NOMO-1 (cell line): ENCODE measurements at regions not wholly inside any gene's neighbourhood (a gene's known extent, or its start where the extent isn't known, plus 50 kb on each side); places are given as distances from the start of the nearest gene placed in this dataset.
A peak's percentile ranks its signal among the peaks of the same experiment; 100 is the strongest.

Experiments
- DNase-seq, 2 experiments: peaks; one replicate each; lab custom pipeline; 2025; ENCODE audit not compliant: unreplicated experiment in 2 of 2; lab: John Stamatoyannopoulos, UW

DNA sequence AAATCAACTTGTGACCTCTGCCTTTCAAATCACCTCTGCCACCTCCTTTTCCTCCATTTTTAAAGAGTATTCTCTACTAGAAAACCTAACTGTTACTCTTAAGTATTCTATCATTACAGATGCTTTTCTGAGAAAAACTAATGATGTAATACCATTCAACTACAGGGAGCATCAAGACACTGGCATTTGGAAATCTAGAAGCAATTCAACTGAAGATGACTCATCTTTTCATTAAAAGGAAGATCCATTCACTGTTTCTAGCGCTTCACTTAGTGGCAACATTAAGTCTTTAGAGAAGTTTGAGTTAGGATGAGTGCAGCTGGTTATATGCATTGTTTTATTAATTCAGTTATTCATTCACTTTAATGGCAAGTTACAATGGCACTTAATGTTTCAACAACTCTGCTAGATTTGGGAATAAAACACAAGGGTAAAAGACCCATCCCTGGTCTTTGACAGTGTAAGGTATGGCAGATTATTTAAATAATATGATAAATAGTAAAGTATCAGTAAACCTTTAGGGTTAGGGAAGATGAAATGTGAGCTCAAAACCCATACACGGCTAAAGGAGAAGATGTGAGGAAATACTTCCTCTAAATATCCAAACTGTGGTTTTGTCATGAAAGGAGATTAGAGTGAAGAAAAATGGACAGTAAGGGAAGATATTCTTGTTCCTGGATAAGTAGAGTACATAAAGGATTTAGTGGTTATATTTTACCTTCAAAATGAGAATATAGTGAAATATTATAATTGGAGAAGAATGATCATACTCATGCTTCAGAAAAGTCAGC lies 61.7 kb downstream of the KCNJ2 start:
- peak in 1 of 2 experiments; percentile 66 for DNase-seq

DNA sequence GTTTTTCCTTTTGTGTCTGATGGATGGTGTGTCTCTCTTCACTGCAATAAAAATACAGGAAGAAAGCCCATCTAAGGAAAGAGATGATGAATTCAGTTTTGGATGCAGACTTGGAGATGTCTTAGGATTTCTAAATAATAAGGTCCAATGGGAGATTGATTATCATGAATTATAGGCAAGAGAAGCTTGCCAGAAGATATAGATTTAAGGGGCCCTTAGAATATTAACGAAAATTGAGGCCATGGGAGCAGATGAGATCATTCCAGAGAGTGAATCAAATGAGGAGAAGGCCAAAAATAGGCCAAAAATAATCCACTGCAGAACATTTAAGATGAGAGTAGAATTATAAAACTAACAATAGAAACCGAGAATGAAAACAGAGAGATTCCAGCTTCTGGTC lies 63.1 kb downstream of the KCNJ2 start:
- no peak for DNase-seq

DNA sequence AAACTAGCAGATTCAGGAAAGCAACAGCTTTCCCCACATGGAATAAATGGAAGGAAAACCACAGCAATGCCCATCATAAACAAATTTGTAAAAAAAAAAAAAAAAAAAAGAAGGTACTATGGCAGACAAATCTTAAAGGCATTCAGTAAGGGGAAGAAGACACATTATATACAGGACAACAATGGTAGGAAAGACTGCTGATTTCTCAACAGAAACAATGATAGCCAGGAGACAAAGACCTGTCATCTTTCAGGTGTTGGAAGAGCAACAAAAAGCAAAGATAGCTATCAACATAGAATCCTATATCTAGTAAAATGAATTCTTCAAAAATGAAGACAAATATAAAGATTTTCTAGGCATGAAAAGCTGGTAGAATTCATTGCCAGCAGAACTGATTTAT lies 65.9 kb downstream of the KCNJ2 start:
- DNase-seq: no peak

DNA sequence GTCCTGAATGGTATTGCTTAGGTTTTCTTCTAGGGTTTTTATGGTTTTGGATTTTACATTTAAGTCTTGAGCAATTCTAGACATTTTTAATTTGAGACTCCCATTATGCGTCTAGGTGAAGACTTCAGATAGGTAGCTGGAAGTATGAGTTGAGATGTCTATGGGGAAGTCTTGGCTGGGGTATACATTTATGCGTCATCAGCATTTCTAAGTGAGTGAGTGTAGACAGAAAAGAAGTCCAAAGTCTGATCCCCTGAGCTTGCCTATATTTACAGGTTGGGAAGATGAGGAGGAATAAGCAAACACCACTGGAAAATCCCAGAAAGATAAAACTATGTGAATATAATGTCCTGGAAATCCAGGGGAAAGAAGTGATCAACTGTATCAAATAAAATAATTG lies 68.9 kb downstream of the KCNJ2 start:
- no peak for DNase-seq

DNA sequence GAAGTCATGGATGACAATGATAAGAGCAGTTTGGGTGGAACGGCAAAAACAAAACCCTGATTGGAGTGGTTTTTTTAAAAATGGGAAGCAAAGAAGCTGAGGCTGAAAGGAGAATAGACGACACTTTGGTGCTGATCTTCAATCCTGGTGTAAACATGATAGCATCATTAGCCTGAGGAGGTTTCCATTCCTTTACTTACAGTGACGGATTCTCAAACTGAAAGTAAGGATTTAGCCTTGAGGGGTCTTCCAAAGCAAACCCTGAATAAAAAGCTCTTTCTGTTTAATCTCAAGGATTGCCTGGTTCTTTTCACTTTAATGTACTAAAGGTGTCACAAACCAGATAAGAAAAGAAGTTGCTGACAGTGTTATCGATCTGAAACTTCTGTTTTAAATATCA lies 69.3 kb downstream of the KCNJ2 start:
- no peak for DNase-seq

DNA sequence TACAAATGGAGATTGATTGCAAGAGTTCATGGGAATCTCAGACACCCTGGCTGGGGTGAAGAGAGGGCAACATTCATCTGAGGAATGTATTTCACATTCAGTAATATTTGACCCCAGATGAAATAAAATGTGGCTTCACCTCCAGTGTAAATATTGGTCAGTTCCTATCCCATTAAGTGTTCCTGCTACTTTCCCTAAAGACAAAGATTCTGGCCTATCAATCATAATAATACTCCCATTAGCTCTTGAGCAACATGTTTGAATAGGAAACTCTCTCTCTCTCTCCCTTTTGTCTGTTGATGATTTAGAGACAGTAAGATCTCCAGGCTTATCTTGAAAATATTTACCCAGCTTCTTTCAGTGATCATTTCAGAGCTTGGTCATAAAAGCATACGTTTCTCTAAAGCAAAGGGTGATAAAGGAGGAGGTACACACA lies 70.1 kb downstream of the KCNJ2 start:
- no peak for DNase-seq

DNA sequence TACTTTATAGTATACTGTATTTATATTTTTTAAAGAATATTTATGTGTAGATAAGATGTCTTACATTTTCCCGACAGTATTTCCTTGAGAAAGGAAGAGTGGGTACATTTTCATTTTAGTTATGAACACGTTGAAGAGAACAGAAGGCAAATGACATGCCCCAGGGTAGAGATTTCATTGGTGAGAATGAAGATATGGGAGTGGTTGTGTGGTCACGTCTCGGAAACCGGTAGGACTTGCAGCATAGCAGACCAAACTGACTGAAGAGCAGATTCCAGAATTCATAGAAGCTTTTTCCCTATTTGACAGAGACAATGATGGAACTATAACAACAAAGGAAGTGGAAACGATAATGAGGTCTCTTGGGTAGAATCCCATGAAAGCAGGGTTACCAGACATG lies 71.7 kb downstream of the KCNJ2 start:
- no peak for DNase-seq

DNA sequence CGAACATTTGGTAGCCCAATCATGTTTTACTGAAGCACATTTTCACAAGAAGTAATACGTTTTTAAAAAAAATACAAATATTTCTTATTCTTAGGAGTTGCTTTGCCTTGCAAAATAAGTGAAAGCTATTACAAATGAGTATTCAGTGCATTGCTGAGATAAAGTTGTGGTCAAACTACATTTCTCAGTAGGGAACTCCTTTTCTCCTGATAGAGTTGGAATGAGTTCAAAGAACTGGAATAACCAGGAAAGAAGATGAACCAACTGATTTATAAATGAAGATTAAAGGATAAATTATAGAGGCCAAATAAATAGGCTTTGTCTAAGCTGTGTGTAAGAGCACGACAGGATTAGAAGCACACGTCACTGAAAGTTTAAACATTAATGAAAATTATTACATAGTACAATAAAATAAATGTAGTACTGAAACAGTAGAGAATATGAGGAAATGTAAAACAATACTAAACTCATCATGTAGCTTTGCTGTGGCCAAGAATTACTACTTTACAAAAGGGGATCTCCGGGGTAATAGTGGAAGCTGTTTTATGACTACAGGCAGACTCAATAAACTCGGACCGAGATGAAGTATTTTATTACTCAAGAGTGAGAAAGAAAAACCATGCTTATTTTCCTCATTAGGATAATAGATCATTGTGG lies 73.6 kb downstream of the KCNJ2 start:
- DNase-seq: no peak

DNA sequence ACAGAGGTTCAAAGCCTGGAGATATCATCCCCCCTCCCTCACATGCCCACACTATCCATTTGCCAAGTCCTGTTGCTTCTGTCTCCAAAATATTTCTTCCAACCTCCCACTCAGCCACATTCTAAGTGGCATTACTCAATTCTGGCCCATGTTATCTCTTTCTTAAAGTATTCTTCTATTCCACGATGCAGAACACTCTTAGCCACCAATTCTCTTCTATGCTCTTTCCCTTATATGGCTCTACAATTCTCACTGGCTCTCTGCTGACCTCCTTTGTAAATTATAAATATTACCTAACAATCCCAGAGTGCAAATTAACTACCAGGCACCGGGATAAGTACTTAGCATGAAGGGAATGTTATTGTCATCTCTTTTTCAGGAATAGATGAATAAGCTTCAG lies 82.4 kb downstream of the KCNJ2 start:
- DNase-seq: no peak

DNA sequence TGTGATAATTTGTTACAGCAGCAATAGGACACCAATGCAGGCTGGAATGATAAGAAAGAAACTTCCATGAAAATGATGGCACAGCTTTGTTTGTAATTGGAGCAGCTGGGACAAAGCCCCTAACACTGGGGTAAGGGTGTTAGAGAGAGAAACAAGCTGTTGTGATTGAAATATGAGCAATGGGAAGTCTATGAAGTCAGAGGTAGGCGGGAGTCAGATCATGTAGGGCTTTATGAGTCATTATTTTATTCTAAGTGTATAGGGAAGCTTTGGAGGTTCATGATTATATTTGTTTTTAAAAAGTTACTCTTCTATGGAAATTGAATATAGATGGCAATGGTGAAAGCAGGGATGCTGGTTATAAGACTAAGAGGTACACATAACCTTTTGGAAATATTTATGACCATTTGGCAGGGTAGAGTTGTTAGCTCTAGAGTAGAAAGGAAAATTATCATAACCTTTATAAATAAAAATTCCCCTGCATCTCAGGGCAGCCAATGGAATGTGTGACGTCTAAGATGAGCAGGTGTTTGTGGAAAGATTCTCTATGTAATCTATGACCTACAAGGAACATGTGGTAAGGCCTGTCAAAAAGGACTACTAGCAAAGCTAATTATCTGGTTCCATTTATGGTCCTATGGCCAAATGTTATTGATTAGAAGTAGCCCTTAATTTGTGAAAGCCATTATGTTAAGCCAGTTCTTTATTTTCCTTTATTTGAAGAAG lies 85.6 kb downstream of the KCNJ2 start:
- DNase-seq: no peak

DNA sequence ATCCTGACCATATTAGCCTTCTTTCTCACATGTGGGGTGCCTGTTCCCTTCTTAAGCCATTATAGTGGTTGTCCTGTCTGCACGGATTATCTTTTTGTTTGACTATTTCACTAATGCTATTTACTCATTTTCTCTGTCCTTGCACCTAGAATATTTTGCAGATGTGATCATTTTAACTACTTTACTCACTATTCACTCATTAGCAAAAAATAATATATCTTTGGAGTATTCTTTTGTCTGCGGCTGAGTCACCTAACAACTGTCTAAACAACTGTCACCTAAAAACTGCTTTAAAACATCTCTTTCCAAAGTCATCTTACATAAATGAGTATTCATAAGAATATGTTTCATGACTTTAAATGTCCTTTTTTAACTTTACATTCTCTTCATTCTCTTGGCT lies 87.4 kb downstream of the KCNJ2 start:
- DNase-seq: no peak

DNA sequence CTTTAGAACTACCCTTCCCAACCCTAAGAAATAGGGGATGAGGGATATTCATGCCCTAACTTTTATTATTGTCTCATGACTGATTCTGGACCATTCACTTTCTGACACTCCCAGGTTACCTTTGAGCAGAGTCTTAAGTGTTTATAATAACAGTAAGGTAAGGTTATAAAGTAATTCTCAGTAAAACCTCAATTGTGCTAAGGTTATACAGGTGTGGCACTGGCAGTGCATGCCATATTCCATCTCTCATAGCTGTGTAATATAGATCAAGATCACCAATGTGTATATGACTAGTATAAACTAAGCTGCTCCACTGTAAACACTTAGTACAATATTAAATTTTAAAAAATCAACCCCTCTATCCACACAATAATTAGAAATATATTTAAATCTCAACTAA lies 89.1 kb downstream of the KCNJ2 start:
- DNase-seq: no peak

DNA sequence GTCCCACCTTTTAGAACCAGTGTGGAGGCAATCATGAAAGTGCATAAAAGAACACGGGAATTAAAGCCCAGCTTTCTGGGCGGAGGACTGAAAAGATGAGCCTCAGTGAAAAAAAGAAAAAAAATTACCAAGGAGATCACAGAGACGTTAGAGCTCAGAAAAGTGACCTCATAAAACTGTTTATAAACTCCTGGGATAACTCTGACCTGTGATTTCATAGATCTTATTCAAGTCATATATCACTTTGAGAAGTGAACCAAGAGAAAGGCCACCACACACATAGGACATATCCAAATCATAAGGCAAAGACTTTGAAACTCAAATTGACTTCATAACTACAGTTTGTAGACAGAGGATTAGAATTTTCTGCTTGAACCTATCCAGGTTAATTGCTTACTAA lies 90.1 kb downstream of the KCNJ2 start:
- no peak for DNase-seq

DNA sequence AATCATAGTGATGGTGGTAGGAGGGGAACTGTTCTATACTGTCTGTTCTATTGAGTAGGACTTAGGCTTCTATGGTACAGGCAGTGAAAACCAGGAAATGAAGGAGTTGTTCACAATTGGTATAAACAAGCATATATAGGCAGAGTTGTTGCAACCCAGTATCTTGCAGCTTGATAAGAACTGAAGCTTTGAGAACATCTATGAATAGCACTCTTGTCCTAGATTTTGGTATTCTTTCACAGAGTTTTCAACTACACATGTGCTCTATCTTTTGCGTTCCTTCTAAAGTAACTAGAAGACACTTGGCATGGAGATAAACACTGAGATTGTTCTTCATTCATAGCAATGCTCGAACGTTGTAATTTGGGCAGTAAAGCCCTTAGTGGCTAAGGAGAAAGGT lies 91.8 kb downstream of the KCNJ2 start:
- DNase-seq: no peak

DNA sequence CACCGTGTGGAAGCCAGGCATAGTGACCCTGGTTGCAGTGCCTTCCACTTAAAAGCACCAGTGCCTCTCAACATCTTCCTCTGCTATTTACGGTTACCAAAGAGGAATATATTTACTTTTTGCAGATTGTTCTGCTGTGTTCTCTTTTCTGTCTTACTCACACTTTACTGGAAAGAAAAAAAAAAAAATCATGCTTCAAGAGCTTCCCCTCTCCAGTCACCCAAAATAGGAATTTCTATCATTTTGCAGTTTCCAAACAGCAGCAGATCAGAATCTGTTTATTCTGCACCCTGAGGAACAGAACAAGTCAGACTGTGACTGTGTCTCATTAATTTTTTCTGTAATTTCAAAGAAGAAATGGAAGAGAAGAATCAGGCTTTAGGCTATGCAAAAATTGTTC lies 96.1 kb downstream of the KCNJ2 start:
- no peak for DNase-seq

DNA sequence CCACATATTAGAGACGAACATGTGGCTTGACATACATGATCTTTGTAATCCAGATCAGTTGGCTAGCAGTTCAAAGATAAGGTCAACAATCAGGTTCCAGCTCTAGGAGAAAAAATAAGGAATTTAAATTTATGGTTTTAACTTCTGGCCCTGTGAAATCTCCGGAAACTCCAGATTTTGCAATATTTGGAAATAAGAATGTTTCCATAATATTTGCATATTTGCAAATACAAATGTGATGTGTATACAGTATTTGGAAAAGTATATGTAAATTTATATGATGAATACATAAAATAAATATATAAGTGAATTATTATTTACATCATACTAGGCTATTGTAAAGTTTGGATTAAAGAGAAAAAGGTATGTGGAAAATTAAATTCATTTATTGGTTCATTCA lies 97.1 kb downstream of the KCNJ2 start:
- DNase-seq: no peak

DNA sequence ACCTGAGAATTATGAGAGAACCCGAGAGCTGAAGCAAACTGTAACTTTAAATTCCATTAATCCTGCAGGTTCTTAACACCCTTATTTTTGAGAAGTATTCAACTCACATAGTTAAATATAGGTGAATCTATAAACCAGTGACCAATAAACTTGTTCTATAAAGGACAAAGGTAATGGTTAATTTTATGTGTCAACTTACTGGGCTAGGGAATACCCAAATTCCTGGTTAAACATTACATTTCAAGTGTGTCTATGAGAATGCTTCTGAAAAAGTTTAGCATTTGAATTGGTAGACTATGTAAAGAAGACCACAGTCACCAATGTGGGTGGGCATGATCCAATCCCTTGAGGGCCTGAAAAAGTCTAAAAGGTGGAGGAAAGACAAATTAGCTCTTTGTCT lies 99.1 kb downstream of the KCNJ2 start:
- no peak for DNase-seq

DNA sequence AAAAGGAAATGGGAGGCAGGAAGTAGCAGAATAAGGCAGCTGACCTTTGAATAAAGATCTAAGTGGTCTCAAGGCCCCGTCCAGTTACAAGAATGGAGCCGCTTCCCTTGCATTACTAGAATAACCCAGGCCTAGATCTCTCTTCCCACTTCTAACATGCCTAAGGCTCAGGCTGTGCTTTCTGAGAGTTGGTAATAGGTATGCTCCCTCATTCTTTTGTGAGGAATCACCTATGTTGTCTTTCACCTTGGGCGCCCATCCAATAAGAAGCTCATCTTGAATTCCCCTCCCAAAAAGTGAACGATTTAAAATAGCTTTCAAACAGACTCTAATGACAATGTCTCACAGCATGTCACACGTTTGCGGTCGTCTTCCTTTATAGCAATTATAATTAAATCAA lies 101.2 kb downstream of the KCNJ2 start:
- no peak for DNase-seq

DNA sequence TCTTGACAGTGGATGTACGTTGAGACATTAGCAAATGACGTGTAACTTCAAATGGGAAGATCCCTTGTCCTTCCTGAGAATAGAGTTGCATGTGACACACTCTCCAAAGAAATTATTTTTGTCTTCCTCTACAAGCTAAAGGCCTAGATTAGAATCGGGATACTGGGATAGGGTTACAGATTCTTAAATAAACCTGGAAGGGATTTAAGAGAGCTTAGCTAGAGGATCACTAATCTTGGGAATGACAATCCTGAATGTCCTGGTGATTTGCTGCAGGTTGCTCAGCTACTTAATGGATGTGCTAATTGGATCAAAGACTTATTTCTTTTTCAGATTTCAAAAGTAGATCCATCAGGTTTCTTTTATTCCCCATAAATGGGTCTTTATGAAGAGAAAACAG lies 101.9 kb downstream of the KCNJ2 start:
- no peak for DNase-seq

DNA sequence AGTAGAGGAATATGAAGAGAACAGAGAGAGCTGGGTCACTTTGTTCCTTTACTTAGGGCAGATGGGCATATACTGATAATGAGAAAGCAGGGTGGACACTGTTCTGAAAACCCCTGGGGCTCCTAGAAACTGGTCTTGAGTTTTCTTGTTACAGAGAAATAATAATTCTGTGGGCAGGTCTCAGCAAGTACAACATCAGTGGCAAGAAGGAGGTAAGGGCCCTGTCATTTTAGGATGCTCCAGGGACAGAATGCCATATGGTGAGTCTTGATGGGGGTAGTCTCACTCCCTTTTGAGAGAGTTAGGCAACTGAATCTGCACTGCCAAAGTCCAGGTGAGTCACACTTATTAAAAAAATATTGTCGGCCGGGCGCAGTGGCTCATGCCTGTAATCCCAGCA lies 102.3 kb downstream of the KCNJ2 start:
- DNase-seq: no peak

DNA sequence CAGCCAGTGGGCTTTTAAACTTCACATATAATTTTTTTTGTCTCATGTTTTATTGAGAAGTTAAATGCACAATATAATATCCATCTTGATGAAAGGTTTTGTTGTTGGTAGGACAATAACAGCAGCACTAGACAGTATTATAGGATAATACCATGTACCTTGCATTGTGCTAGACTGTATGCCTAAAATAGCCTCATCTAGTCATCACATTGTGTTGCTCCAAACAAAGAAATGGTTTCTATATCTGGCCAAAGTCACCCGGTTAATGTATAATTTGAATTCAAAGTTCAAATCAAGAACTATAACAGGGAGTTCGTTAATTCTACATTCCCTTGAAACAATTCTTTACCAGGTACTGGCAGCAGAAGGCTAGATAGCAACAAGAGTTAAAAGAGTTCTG lies 104.9 kb downstream of the KCNJ2 start:
- DNase-seq: no peak

DNA sequence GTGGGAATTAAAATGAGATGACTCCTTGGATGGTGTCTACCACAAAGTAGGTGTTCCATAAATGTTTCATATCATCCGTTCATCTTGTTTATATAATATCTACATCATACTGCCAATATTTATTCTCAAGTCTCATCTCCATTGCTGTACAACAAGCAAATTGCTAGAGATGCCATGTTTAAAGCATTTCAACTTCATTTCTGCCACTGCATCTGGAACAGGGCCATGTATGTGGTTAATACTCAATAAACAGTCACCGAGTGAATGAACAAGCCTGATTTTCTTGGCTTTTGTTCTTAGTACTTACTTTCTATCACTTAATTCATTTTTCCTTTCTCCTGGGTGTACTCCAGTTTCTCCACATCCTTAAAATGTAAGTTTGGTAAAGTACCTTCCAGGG lies 107.6 kb downstream of the KCNJ2 start:
- no peak for DNase-seq
